ENCODE measurements at regions not wholly inside any gene's neighbourhood (a gene's known extent, or its start where the extent isn't known, plus 50 kb on each side); places are given as distances from the start of the nearest gene placed in this dataset.

GRCh38 chr3:40827226-40827625 is 302.5 kb downstream of the ZNF621 start (continued):
- TF ChIP-seq CHD7 (IDR thresholded peaks at IDR 0.05; ENCODE audit: insufficient replicate concordance, low read length): no peak
- TF ChIP-seq USF2 (IDR thresholded peaks at IDR 0.05; ENCODE audit: low read length): no peak
- no peak for TF ChIP-seq HDAC2 (IDR thresholded peaks at IDR 0.05; ENCODE audit: borderline replicate concordance in 1 of 2, low read depth in 2 of 2, low read length in 2 of 2)
- no peak for TF ChIP-seq TAF1 (IDR thresholded peaks at IDR 0.05; ENCODE audit: low read depth, low read length)
- TF ChIP-seq ASH2L (IDR thresholded peaks at IDR 0.05; ENCODE audit: low read length): no peak
- no peak for TF ChIP-seq E2F6 (IDR thresholded peaks at IDR 0.05)
- no peak for TF ChIP-seq GABPA (IDR thresholded peaks at IDR 0.05; ENCODE audit: borderline replicate concordance, insufficient read depth, low read length)
- no peak for TF ChIP-seq RBBP5 (IDR thresholded peaks at IDR 0.05; ENCODE audit: borderline replicate concordance, low read depth, low read length)
